ENCODE measurements at regions not wholly inside any gene's neighbourhood (a gene's known extent, or its start where the extent isn't known, plus 50 kb on each side); places are given as distances from the start of the nearest gene placed in this dataset.

DNA sequence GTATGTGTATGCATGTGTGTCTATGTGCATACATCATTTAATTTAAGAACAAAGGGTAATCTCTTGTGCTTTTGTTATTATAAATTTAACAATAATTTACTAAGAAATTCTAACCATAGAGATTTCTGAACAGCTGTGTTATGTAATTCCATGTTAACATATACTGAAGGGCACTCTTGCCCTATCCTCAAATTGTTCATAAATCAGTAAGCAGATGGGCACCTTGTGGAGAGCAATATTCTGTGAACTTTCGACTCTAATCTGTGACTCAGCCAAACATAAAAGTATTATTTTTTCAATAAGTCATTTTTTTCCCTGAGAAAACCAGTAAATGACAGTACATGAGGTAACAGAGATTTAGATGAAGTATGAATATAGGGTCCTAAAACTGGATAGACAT, 938.3 kb upstream of the CRIM1 start:
- TF ChIP-seq, protein P1, sequence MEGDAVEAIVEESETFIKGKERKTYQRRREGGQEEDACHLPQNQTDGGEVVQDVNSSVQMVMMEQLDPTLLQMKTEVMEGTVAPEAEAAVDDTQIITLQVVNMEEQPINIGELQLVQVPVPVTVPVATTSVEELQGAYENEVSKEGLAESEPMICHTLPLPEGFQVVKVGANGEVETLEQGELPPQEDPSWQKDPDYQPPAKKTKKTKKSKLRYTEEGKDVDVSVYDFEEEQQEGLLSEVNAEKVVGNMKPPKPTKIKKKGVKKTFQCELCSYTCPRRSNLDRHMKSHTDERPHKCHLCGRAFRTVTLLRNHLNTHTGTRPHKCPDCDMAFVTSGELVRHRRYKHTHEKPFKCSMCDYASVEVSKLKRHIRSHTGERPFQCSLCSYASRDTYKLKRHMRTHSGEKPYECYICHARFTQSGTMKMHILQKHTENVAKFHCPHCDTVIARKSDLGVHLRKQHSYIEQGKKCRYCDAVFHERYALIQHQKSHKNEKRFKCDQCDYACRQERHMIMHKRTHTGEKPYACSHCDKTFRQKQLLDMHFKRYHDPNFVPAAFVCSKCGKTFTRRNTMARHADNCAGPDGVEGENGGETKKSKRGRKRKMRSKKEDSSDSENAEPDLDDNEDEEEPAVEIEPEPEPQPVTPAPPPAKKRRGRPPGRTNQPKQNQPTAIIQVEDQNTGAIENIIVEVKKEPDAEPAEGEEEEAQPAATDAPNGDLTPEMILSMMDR (conservative IDR thresholded peaks at IDR 0.05; ENCODE audit: low read length): no peak
- no peak for TF ChIP-seq EZH2phosphoT487 (IDR thresholded peaks at IDR 0.05; ENCODE audit: borderline replicate concordance, low read depth, low read length)

Measured in OCI-LY7 (cell line).